Smooth muscle cell (in vitro differentiated cells): ENCODE measurements at regions not wholly inside any gene's neighbourhood (a gene's known extent, or its start where the extent isn't known, plus 50 kb on each side); places are given as distances from the start of the nearest gene placed in this dataset.

Experiments used
- DNase-seq: peaks from one replicate; lab custom pipeline; 2025; ENCODE audit not compliant: unreplicated experiment; lab: John Stamatoyannopoulos, UW
- H2AFZ ChIP-seq: fragments of 200-600 bp; sonication (generic); 2 replicates; pipeline ENCODE4 v1.6.0; 2016; ENCODE audit warnings: antibody characterized with exemption, low read depth, mild to moderate bottlenecking
- H3F3A ChIP-seq: fragments of 200-600 bp; sonication (generic); 2 replicates; pipeline ENCODE4 v1.6.0; 2017; ENCODE audit warnings: antibody characterized with exemption, low read depth
- H3K27ac ChIP-seq: fragments of 200-600 bp; sonication (generic); 2 replicates; pipeline ENCODE4 v1.5.1; 2016; ENCODE audit warnings: low read depth, mild to moderate bottlenecking
- H3K27me3 ChIP-seq: fragments of 200-600 bp; sonication (generic); 2 replicates; pipeline ENCODE4 v1.6.1; 2016; ENCODE audit warnings: low read depth, mild to moderate bottlenecking
- H3K36me3 ChIP-seq: fragments of 200-600 bp; sonication (generic); 2 replicates; pipeline ENCODE4 v1.5.1; 2016; ENCODE audit warnings: low read depth
- H3K4me1 ChIP-seq: fragments of 200-600 bp; sonication (generic); 2 replicates; pipeline ENCODE4 v1.5.1; 2016; ENCODE audit warnings: low read depth
- H3K4me2 ChIP-seq: fragments of 200-600 bp; sonication (generic); 2 replicates; pipeline ENCODE4 v1.6.0; 2016; ENCODE audit warnings: mild to moderate bottlenecking
- H3K4me3 ChIP-seq: fragments of 200-600 bp; sonication (generic); 2 replicates; pipeline ENCODE4 v1.5.1; 2016; ENCODE audit warnings: mild to moderate bottlenecking
- H3K79me2 ChIP-seq: fragments of 200-600 bp; sonication (generic); 2 replicates; pipeline ENCODE4 v1.6.0; 2016; ENCODE audit warnings: low read depth, mild to moderate bottlenecking
- H3K9ac ChIP-seq: fragments of 200-600 bp; sonication (generic); 2 replicates; pipeline ENCODE4 v1.6.0; 2016; ENCODE audit warnings: low read depth
- H3K9me3 ChIP-seq: fragments of 200-600 bp; sonication (generic); replicated peaks from 2 replicates; pipeline ENCODE4 v1.5.1; 2016; ENCODE audit warnings: low read depth
- H4K20me1 ChIP-seq: fragments of 200-600 bp; sonication (generic); 2 replicates; pipeline ENCODE4 v1.6.0; 2016; ENCODE audit warnings: low read depth
- WGBS: methylation state at CpG from one replicate; pipeline ENCODE4 v1.1.7; 2016; ENCODE audit warnings: low lambda C conversion rate; 5-methylcytosine and 5-hydroxymethylcytosine counted together
- TF ChIP-seq, protein P1 (sequence below): fragments of 200-600 bp; sonication (generic); IDR thresholded peaks from 2 replicates; pipeline ENCODE4 v1.5.1; 2017; ENCODE audit warnings: borderline replicate concordance, mild to moderate bottlenecking, antibody characterized with exemption; ENCODE audit not compliant: insufficient read depth, poor library complexity, severe bottlenecking

DNA sequence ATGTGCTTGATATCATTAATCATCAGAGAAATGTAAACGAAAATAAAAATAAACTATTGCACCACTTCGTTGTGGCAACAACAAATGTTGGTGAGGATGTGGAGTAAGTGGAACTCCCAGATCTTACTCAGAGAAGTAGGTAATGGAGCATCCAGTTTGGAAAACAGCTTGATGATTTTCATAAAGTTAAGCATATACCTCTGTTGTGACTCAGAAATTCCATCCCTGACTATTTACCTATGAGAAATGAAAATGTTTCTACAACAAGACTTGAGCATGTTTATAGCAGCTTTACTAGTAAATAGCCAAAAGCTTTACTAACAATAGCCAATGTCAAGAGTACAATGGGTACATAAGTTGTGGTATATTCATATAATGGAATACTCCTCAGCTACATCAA, 214.7 kb upstream of the NMUR2 start:
- Histone ChIP-seq H3K36me3 (no peaks in the 10 kb centered on the region), H3K4me1 (no peaks in the 10 kb centered on the region), H3K9ac (no peak overlapping the region), H3K4me3 (no peak overlapping the region), H3K79me2 (no peaks in the 10 kb centered on the region), H3K27me3 (peaks cover 9% of the 10 kb centered on the region), H3F3A (no peaks in the 10 kb centered on the region), H3K4me2 (no peak overlapping the region), H3K9me3 (no peaks in the 10 kb centered on the region), H4K20me1 (no peaks in the 10 kb centered on the region), H3K27ac (no peak overlapping the region), H2AFZ (no peak overlapping the region)
- no peak for DNase-seq
- TF ChIP-seq, protein P1, sequence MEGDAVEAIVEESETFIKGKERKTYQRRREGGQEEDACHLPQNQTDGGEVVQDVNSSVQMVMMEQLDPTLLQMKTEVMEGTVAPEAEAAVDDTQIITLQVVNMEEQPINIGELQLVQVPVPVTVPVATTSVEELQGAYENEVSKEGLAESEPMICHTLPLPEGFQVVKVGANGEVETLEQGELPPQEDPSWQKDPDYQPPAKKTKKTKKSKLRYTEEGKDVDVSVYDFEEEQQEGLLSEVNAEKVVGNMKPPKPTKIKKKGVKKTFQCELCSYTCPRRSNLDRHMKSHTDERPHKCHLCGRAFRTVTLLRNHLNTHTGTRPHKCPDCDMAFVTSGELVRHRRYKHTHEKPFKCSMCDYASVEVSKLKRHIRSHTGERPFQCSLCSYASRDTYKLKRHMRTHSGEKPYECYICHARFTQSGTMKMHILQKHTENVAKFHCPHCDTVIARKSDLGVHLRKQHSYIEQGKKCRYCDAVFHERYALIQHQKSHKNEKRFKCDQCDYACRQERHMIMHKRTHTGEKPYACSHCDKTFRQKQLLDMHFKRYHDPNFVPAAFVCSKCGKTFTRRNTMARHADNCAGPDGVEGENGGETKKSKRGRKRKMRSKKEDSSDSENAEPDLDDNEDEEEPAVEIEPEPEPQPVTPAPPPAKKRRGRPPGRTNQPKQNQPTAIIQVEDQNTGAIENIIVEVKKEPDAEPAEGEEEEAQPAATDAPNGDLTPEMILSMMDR = no peak
- WGBS = 78% methylated on average over 2 of the region's 2 CpGs

DNA sequence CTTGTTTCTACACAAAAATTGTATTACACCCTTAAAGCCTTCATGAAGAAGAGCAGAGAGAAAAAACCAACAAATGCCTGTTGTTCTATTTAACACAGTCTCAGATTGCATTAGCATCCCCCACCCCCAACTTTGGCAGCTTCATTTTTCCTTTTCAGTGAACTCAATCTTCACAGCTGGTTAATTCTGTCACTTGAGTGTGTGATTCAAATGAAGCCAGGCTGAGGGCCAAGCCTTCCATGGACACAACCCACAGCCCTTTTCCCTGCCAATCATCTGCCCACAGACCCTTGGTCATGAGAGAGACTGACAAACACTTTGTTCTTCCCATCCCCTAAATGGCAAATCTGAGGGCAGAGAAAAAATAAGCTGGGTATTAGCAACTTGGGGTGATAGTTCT, 217.5 kb upstream of the NMUR2 start:
- H3K4me2 ChIP-seq = no peak overlapping the region
- H3K9ac ChIP-seq = no peak overlapping the region
- H2AFZ ChIP-seq = no peak overlapping the region
- DNase-seq = no peak
- no peak overlapping the region for H3K27ac ChIP-seq
- TF ChIP-seq, protein P1 = no peak
- H3K79me2 ChIP-seq = no peaks in the 10 kb centered on the region
- H3K4me1 ChIP-seq = no peaks in the 10 kb centered on the region
- H3K4me3 ChIP-seq = no peak overlapping the region
- H3K36me3 ChIP-seq = no peaks in the 10 kb centered on the region
- H4K20me1 ChIP-seq = no peaks in the 10 kb centered on the region
- no peaks in the 10 kb centered on the region for H3K9me3 ChIP-seq
- H3K27me3 ChIP-seq = peaks cover 9% of the 10 kb centered on the region
- no peaks in the 10 kb centered on the region for H3F3A ChIP-seq

DNA sequence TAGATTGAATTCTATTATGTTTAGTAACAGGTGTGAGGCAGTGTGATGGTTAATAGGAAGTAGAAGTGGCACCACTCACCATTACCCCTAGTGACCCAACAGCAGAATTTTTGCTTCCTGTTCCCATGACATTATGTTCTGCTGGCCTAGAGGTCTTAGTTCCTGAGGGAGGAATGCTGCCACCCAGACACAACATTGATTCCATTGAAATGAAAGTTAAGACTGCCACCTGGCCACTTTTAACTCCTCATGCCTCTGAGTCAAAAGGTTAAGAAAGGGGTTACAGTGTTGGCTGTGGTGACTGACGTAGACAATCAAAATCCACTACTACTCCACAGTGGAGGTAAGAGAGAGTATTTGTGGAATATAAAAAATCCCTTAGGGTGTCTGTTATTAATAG, 218.9 kb upstream of the NMUR2 start:
- Histone ChIP-seq H3K36me3 (no peaks in the 10 kb centered on the region), H2AFZ (no peak overlapping the region), H3K79me2 (no peaks in the 10 kb centered on the region), H3K4me1 (no peaks in the 10 kb centered on the region), H3K4me2 (no peak overlapping the region), H3K9ac (no peak overlapping the region), H4K20me1 (no peaks in the 10 kb centered on the region), H3F3A (no peaks in the 10 kb centered on the region), H3K4me3 (no peak overlapping the region), H3K9me3 (no peaks in the 10 kb centered on the region), H3K27ac (no peak overlapping the region), H3K27me3 (peaks cover 9% of the 10 kb centered on the region)
- no peak for DNase-seq
- 80% methylated on average over 1 of the region's 1 CpG for WGBS
- TF ChIP-seq, protein P1 = no peak

DNA sequence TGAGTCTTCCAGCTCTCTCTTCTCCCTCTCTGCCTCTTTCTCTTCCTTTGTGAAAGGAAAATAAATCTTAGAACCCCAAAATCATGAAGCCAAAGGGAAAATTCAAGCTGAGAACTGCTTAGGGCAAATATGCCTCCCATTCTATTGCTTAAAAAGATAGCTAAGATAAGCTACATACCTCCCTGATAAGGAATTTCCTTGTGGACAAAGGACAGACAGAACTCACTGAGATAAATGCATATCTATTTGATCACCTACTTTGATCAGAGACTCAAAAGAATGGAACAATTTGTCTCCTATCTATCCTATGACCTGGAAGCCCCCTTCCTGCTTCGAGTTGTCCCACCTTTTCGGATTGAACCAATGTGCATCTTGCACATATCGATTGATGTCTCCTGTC, 220.6 kb upstream of the NMUR2 start:
- Histone ChIP-seq H3K27me3 (peaks cover 9% of the 10 kb centered on the region), H3K27ac (no peak overlapping the region), H3K9ac (no peak overlapping the region), H3K9me3 (no peaks in the 10 kb centered on the region), H3K79me2 (no peaks in the 10 kb centered on the region), H3K36me3 (no peaks in the 10 kb centered on the region), H3K4me1 (no peaks in the 10 kb centered on the region), H3F3A (no peaks in the 10 kb centered on the region), H3K4me3 (no peak overlapping the region), H2AFZ (no peak overlapping the region), H3K4me2 (no peak overlapping the region), H4K20me1 (no peaks in the 10 kb centered on the region)
- no peak for DNase-seq
- WGBS = 93% methylated on average over 3 of the region's 3 CpGs
- TF ChIP-seq, protein P1 = no peak
